ENCODE measurements at regions not wholly inside any gene's neighbourhood (a gene's known extent, or its start where the extent isn't known, plus 50 kb on each side); places are given as distances from the start of the nearest gene placed in this dataset.

- no peaks in the 10 kb centered on the region for H3K27me3 ChIP-seq (ENCODE audit: insufficient read depth, poor library complexity, severe bottlenecking)
- DNase-seq (ENCODE audit: low read depth in 1 of 2, low spot score in 1 of 2), result no peak
- TF ChIP-seq GABPA (IDR thresholded peaks at IDR 0.05; ENCODE audit: low read depth), result no peak
- H3K4me3 ChIP-seq (replicated peaks; ENCODE audit: insufficient read depth, low read length), result no peak overlapping the region
- no peak overlapping the region for H3K27ac ChIP-seq (replicated peaks)
These were observed 85.9 kb downstream of the ZNF281 start for GRCh38 chr1:200323856-200324400.

- DNase-seq (ENCODE audit: low read depth in 1 of 2, low spot score in 1 of 2), result no peak
- Histone ChIP-seq H3K27me3 (ENCODE audit: insufficient read depth, poor library complexity, severe bottlenecking) (no peaks in the 10 kb centered on the region), H3K4me3 (replicated peaks; ENCODE audit: insufficient read depth, low read length) (no peak overlapping the region), H3K27ac (replicated peaks) (no peak overlapping the region)
- no peak for TF ChIP-seq SPI1 (IDR thresholded peaks at IDR 0.05; ENCODE audit: borderline replicate concordance, low read depth)
- TF ChIP-seq POLR2AphosphoS5 (IDR thresholded peaks at IDR 0.05; ENCODE audit: low read depth), result no peak
- no peak for TF ChIP-seq GABPA (IDR thresholded peaks at IDR 0.05; ENCODE audit: low read depth)
- no peak for TF ChIP-seq REST (IDR thresholded peaks at IDR 0.05; ENCODE audit: insufficient replicate concordance, low read depth)
- no peak for TF ChIP-seq CTCF (IDR thresholded peaks at IDR 0.05; ENCODE audit: insufficient read depth, low read length)
These were observed 90.7 kb downstream of the ZNF281 start for GRCh38 chr1:200319148-200319547.

- Histone ChIP-seq H3K27ac (replicated peaks) (no peak overlapping the region), H3K4me3 (replicated peaks; ENCODE audit: insufficient read depth, low read length) (no peak overlapping the region), H3K27me3 (ENCODE audit: insufficient read depth, poor library complexity, severe bottlenecking) (no peaks in the 10 kb centered on the region)
- no peak for DNase-seq (ENCODE audit: low read depth in 1 of 2, low spot score in 1 of 2)
- TF ChIP-seq GABPA (IDR thresholded peaks at IDR 0.05; ENCODE audit: low read depth), result no peak
- TF ChIP-seq POLR2AphosphoS5 (IDR thresholded peaks at IDR 0.05; ENCODE audit: low read depth), result no peak
- TF ChIP-seq SPI1 (IDR thresholded peaks at IDR 0.05; ENCODE audit: borderline replicate concordance, low read depth), result no peak
- TF ChIP-seq CTCF (IDR thresholded peaks at IDR 0.05; ENCODE audit: insufficient read depth, low read length), result no peak
- TF ChIP-seq REST (IDR thresholded peaks at IDR 0.05; ENCODE audit: insufficient replicate concordance, low read depth), result no peak
These were observed 92.6 kb downstream of the ZNF281 start for GRCh38 chr1:200317236-200317635.

- H3K27me3 ChIP-seq (ENCODE audit: insufficient read depth, poor library complexity, severe bottlenecking), result no peaks in the 10 kb centered on the region
- TF ChIP-seq CTCF (IDR thresholded peaks at IDR 0.05; ENCODE audit: insufficient read depth, low read length) (no peak), SPI1 (IDR thresholded peaks at IDR 0.05; ENCODE audit: borderline replicate concordance, low read depth) (no peak), REST (IDR thresholded peaks at IDR 0.05; ENCODE audit: insufficient replicate concordance, low read depth) (no peak), GABPA (IDR thresholded peaks at IDR 0.05; ENCODE audit: low read depth) (no peak), POLR2AphosphoS5 (IDR thresholded peaks at IDR 0.05; ENCODE audit: low read depth) (no peak)
- no peak for DNase-seq (ENCODE audit: low read depth in 1 of 2, low spot score in 1 of 2)
These were observed 93.6 kb downstream of the ZNF281 start for GRCh38 chr1:200316148-200316803.

More at GRCh38 chr1:200316148-200316803, 93.6 kb downstream of the ZNF281 start:
- Histone ChIP-seq H3K4me3 (replicated peaks; ENCODE audit: insufficient read depth, low read length) (no peak overlapping the region), H3K27ac (replicated peaks) (no peak overlapping the region)
